Activated naive CD4-positive, alpha-beta T cell treated with anti-CD3 and anti-CD28 coated beads for 36 hours (primary cell): ENCODE measurements at regions not wholly inside any gene's neighbourhood (a gene's known extent, or its start where the extent isn't known, plus 50 kb on each side); places are given as distances from the start of the nearest gene placed in this dataset.

ENCODE experiments used
- CTCF ChIA-PET: fragments of 350-600 bp; sonication (Branson Sonifier 250); formaldehyde crosslinking; loops from one replicate; lab custom pipeline; 2021; ENCODE audit warnings: antibody characterized with exemption; lab: Charles Lee
- DNase-seq: peaks from one replicate; pipeline ENCODE4 v3.0.0-alpha.2; 2020
- H3K27ac Mint-ChIP-seq: one replicate; pipeline ENCODE4 v1.8.0; 2021; ENCODE audit warnings: mild to moderate bottlenecking, mixed read lengths
- H3K27me3 Mint-ChIP-seq: one replicate; pipeline ENCODE4 v1.8.0; 2021; ENCODE audit warnings: low read depth, mixed read lengths
- H3K36me3 Mint-ChIP-seq: one replicate; pipeline ENCODE4 v1.8.0; 2021; ENCODE audit warnings: low read depth, mixed read lengths
- H3K4me1 Mint-ChIP-seq: one replicate; pipeline ENCODE4 v1.8.0; 2021; ENCODE audit warnings: low read depth, mixed read lengths
- H3K4me3 Mint-ChIP-seq: one replicate; pipeline ENCODE4 v1.8.0; 2021; ENCODE audit warnings: mild to moderate bottlenecking, moderate library complexity, mixed read lengths
- H3K9me3 Mint-ChIP-seq: one replicate; pipeline ENCODE4 v1.8.0; 2021; ENCODE audit warnings: mixed read lengths
- intact Hi-C: fragments of 100-400 bp; cut with micrococcal nuclease; formaldehyde crosslinking; loops from one replicate; pipeline ENCODE4 v1.15.1; 2023

GRCh38 chr4:144202081-144202480 lies 61.6 kb upstream of the GYPA start:
- Mint-ChIP-seq H3K27ac (no peak overlapping the region), H3K4me1 (no peaks in the 10 kb centered on the region), H3K27me3 (peaks cover 13% of the 10 kb centered on the region), H3K4me3 (no peak overlapping the region), H3K9me3 (peaks cover 6% of the 10 kb centered on the region), H3K36me3 (no peaks in the 10 kb centered on the region)
- intact Hi-C loops: no loop called here
- CTCF ChIA-PET: no interaction called here
- DNase-seq: no peak

DNA sequence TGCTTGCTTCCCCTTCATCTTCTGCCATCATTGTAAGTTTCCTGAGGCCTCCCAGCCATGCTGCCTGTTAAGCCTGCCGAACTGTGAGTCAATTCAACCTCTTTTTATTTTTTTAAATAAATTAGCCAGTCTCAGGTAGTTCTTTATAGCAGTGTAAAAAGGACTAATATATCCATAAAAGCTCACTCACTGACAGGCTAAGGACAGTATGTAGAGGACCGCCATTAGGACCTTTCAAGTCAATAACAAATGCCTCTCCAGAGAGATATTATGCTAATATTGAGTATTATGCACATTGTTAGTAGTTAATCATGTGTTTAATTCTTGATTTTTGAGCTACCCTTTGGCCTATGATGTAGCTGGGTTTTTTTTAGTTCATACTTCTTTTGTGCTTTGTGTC lies 62.6 kb upstream of the GYPA start:
- no peaks in the 10 kb centered on the region for H3K4me1 Mint-ChIP-seq
- H3K4me3 Mint-ChIP-seq: no peak overlapping the region
- DNase-seq: no peak
- no peak overlapping the region for H3K27ac Mint-ChIP-seq
- H3K9me3 Mint-ChIP-seq: no peaks in the 10 kb centered on the region
- CTCF ChIA-PET: no interaction called here
- intact Hi-C loops: no loop called here
- no peaks in the 10 kb centered on the region for H3K36me3 Mint-ChIP-seq
- H3K27me3 Mint-ChIP-seq: peaks cover 13% of the 10 kb centered on the region

DNA sequence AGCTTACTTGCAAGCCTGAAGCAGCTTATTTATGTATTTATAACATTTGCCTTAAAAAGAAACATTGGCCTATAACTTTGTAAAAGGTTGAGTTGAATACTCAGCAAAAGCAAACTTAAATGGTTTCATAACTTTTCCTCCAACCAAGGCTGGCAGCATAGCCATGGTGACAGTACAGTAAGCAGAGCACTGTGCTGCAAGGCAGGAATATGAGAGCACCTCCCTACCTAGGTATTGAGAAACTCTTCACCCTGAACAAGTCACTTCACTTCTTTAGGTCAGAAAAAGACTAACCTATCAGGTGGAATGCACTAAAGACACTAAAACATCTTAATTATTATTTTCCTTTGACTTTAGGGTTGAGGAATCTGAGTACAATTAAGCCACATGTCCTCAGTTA lies 63.9 kb upstream of the GYPA start:
- intact Hi-C loops: no loop called here
- no peaks in the 10 kb centered on the region for H3K9me3 Mint-ChIP-seq
- no peak overlapping the region for H3K4me3 Mint-ChIP-seq
- peaks cover 9% of the 10 kb centered on the region for H3K27me3 Mint-ChIP-seq
- CTCF ChIA-PET: no interaction called here
- H3K4me1 Mint-ChIP-seq: no peaks in the 10 kb centered on the region
- DNase-seq: no peak
- H3K27ac Mint-ChIP-seq: no peak overlapping the region
- no peaks in the 10 kb centered on the region for H3K36me3 Mint-ChIP-seq

DNA sequence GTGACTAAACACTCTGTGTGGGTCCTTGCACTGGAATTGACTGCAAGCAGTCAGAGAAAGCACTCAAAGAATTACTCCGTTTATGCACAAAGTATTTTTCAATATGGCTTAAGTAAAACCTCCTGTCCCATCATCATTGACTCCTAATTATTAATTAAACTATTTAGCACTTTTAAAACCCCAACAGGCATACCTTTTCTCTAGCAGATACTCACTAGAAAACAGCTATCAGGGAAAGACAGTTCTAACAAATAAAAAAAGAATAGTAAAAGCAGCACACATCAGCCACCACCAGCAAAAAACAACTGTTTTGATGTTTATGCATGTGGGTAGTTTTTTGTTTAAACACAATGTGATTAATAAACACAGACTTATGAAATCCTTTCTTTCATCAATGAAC lies 66.2 kb upstream of the GYPA start:
- H3K27ac Mint-ChIP-seq: no peak overlapping the region
- no peaks in the 10 kb centered on the region for H3K36me3 Mint-ChIP-seq
- intact Hi-C loops: no loop called here
- no peaks in the 10 kb centered on the region for H3K9me3 Mint-ChIP-seq
- no peaks in the 10 kb centered on the region for H3K4me1 Mint-ChIP-seq
- CTCF ChIA-PET: no interaction called here
- H3K4me3 Mint-ChIP-seq: no peak overlapping the region
- no peak for DNase-seq
- H3K27me3 Mint-ChIP-seq: no peaks in the 10 kb centered on the region

DNA sequence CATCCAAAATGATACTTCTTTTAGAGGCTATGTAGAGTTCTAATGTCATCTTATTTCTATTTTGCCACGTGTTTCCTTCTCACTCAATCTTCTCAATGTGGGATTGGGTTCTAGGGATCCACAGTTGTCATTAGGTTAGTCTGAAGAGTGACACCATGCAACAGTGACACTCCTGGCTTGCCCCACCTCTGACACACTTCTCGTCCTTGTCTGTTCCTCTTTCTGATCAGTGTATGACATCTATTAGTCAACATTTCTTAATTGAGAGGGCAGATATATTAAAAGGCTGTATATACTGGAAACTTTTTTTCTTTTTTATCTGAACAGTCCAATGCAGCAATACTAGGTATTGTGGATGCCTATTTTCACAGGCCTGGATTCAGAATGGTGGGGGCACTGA lies 67.6 kb upstream of the GYPA start:
- intact Hi-C loops: no loop called here
- Mint-ChIP-seq H3K36me3 (no peaks in the 10 kb centered on the region), H3K4me3 (no peak overlapping the region), H3K9me3 (no peaks in the 10 kb centered on the region), H3K27ac (no peak overlapping the region), H3K27me3 (no peaks in the 10 kb centered on the region), H3K4me1 (no peaks in the 10 kb centered on the region)
- no peak for DNase-seq
- CTCF ChIA-PET: no interaction called here

DNA sequence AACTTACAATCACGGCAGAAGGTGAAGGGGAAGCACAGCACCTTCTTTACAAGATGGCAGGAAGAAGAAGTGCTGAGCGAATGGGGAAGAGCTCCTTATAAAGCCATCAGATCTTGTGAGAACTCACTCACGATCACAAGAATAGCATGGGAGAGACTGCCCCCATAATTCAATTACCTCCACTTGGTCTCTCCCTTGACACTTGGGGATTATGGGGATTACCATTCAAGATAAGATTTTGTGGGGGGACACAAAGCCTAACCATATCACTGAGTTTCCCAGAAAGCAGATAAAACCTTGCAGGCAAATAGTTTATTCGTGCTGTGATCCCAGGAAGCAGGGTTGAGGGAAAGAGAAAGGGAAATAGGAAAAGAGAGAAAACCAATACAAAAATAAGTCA lies 69.0 kb upstream of the GYPA start:
- no peak overlapping the region for H3K27ac Mint-ChIP-seq
- no peaks in the 10 kb centered on the region for H3K27me3 Mint-ChIP-seq
- intact Hi-C loops: no loop called here

GRCh38 chr4:144213371-144213770 lies 72.9 kb upstream of the GYPA start:
- CTCF ChIA-PET: interaction anchor here (0.6 kb wide), 1 partner anchor 853 kb away, joined by 5 read pairs; no protein-coding TSS in a partner anchor
- no peaks in the 10 kb centered on the region for H3K36me3 Mint-ChIP-seq

More for the DNA sequence above, 69.0 kb upstream of the GYPA start:
- CTCF ChIA-PET: no interaction called here
- DNase-seq: no peak
- Mint-ChIP-seq H3K4me1 (no peaks in the 10 kb centered on the region), H3K9me3 (no peaks in the 10 kb centered on the region), H3K36me3 (no peaks in the 10 kb centered on the region), H3K4me3 (no peak overlapping the region)

DNA sequence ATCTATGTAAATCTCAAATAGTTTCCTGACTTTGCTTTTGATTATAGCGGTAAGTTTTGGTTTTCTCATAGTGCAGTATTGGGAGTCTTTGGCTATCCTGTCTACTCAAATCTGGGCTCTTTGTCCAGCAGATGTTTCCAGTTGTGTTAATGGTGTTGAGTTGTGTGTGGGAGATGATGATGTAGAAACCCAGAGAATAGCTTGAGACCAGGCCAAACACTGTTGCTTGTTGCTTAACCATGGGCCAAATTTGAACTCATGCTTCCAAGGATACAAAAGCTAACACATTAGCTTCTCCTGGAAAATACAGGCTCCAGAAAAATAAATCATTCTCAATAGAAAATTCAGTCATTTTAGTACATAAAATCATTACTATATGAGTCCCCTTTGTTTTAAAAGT lies 82.6 kb upstream of the GYPA start:
- no peak for DNase-seq
- H3K27ac Mint-ChIP-seq: no peak overlapping the region
- CTCF ChIA-PET: no interaction called here
- H3K9me3 Mint-ChIP-seq: no peaks in the 10 kb centered on the region
- H3K27me3 Mint-ChIP-seq: peaks cover 3% of the 10 kb centered on the region
- no peak overlapping the region for H3K4me3 Mint-ChIP-seq
- H3K4me1 Mint-ChIP-seq: no peaks in the 10 kb centered on the region
- H3K36me3 Mint-ChIP-seq: no peaks in the 10 kb centered on the region
- intact Hi-C loops: no loop called here

More at GRCh38 chr4:144213371-144213770, 72.9 kb upstream of the GYPA start:
- Mint-ChIP-seq H3K4me3 (no peak overlapping the region), H3K4me1 (no peaks in the 10 kb centered on the region), H3K9me3 (no peaks in the 10 kb centered on the region), H3K27ac (no peak overlapping the region), H3K27me3 (no peaks in the 10 kb centered on the region)
- no peak for DNase-seq
- intact Hi-C loops: no loop called here

GRCh38 chr4:144223661-144224060 lies 83.1 kb upstream of the GYPA start:
- H3K4me3 Mint-ChIP-seq: no peak overlapping the region
- CTCF ChIA-PET: no interaction called here
- no peak for DNase-seq

DNA sequence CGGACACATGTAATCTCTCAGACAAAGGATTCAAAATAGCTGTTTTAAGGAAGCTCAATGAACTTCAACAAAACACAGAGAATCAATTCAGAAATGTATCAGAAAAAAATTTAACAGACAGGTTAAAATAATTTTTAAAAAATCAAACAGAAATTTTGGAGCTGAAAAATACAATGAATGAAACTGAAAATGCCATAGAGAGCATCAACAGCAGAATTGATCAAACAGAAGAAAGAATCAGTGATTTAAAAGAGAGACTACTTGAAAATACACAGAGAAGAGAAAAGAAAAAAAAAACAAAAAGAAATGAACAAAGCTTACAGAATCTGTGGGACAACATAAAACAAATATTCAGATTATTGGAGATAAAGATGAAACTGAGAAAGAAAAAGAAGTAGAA lies 118.8 kb upstream of the GYPA start:
- H3K27ac Mint-ChIP-seq: no peak overlapping the region
- peaks cover 9% of the 10 kb centered on the region for H3K9me3 Mint-ChIP-seq
- CTCF ChIA-PET: no interaction called here
- H3K4me3 Mint-ChIP-seq: no peak overlapping the region
- peaks cover 1% of the 10 kb centered on the region for H3K27me3 Mint-ChIP-seq
- H3K4me1 Mint-ChIP-seq: no peaks in the 10 kb centered on the region
- intact Hi-C loops: no loop called here
- DNase-seq: no peak
- no peaks in the 10 kb centered on the region for H3K36me3 Mint-ChIP-seq

More at GRCh38 chr4:144223661-144224060, 83.1 kb upstream of the GYPA start:
- Mint-ChIP-seq H3K27me3 (peaks cover 3% of the 10 kb centered on the region), H3K4me1 (no peaks in the 10 kb centered on the region), H3K36me3 (no peaks in the 10 kb centered on the region), H3K27ac (no peak overlapping the region), H3K9me3 (no peaks in the 10 kb centered on the region)
- intact Hi-C loops: no loop called here

GRCh38 chr4:144267084-144267483 lies 126.6 kb upstream of the GYPA start:
- Mint-ChIP-seq H3K27ac (no peak overlapping the region), H3K4me3 (no peak overlapping the region), H3K36me3 (no peaks in the 10 kb centered on the region), H3K9me3 (no peaks in the 10 kb centered on the region), H3K27me3 (no peaks in the 10 kb centered on the region), H3K4me1 (no peaks in the 10 kb centered on the region)
- CTCF ChIA-PET: no interaction called here
- intact Hi-C loops: no loop called here
- DNase-seq: no peak

DNA sequence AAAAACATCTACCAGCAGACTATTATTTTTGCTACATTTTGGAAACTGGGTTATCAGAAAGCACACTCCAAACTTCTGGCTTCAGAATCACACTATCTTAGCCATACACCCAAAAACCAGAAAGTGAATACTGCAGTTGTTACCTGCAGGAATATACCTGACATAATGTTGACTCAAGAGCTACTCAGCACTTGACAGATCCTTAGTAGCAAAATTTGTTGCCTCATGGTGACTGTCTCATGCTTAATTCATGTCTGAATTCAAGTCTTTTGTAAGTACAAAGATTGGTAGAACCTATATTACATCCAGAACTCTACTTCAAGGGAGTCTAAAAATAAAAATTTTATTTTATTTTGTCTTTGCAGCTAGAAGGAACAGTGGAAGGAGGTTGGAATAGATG lies 140.2 kb upstream of the GYPA start:
- no peaks in the 10 kb centered on the region for H3K9me3 Mint-ChIP-seq
- DNase-seq: no peak
- CTCF ChIA-PET: no interaction called here
- H3K27ac Mint-ChIP-seq: no peak overlapping the region
- no peaks in the 10 kb centered on the region for H3K4me1 Mint-ChIP-seq
- H3K36me3 Mint-ChIP-seq: no peaks in the 10 kb centered on the region
- no peak overlapping the region for H3K4me3 Mint-ChIP-seq
- peaks cover 2% of the 10 kb centered on the region for H3K27me3 Mint-ChIP-seq
- intact Hi-C loops: no loop called here

- intact Hi-C loops: no loop called here
- no peak for DNase-seq
- Mint-ChIP-seq H3K27ac (no peak overlapping the region), H3K27me3 (peaks cover 2% of the 10 kb centered on the region), H3K4me3 (no peak overlapping the region), H3K4me1 (no peaks in the 10 kb centered on the region), H3K36me3 (no peaks in the 10 kb centered on the region), H3K9me3 (no peaks in the 10 kb centered on the region)
- CTCF ChIA-PET: no interaction called here
These were observed 143.0 kb upstream of the GYPA start for GRCh38 chr4:144283526-144283925.

DNA sequence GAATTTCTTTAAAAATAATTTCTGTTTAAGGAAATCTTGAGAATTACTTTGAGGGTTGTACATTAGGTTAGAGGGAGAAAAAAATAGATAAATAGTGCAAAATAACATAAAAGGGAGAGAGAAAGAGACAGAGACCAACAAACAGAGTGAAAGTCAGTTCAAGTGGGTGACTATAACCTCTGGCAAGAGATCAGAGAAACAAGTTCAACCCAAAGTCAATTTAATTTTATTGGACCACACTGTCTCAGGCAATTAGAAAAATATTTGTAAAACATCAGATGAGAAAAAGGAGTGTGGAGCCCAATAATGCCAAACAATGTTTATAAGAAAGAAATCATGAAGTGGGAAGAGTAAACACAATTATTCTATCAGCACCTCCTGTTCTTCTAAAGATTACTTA lies 143.5 kb upstream of the GYPA start:
- intact Hi-C loops: no loop called here
- Mint-ChIP-seq H3K27me3 (peaks cover 2% of the 10 kb centered on the region), H3K27ac (no peak overlapping the region), H3K4me3 (no peak overlapping the region), H3K36me3 (no peaks in the 10 kb centered on the region), H3K4me1 (no peaks in the 10 kb centered on the region), H3K9me3 (no peaks in the 10 kb centered on the region)
- CTCF ChIA-PET: no interaction called here
- DNase-seq: no peak
